ENCODE measurements at regions not wholly inside any gene's neighbourhood (a gene's known extent, or its start where the extent isn't known, plus 50 kb on each side); places are given as distances from the start of the nearest gene placed in this dataset.
"Not testable (repeated sequence)": the region's sequence is repeated elsewhere in the genome, so short reads cannot be mapped to it uniquely, and the experiment has no call there.

DNA sequence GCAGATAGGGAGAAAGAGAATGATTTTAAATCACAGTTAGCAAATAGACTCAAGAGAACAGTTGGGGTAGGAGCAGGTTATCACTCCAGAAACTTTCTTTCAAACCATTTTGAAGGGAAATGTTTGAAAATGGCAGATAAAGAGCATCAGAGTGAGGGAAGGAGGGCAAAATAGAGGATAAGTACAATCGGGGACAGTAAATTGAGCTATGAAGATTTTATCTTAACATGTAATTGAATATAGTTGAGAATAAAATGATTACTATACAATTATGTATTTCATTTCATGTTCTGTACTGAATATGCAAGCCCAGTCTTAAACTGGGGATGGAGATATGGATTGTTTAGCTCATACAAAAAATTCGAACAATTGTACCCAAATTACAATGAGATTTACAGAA is 54.0 kb downstream of the MAP10 start:
- DNase-seq, result no peak
- in situ Hi-C loops (cut with HindIII; ENCODE audit: low pct_ligation_motif_present, low pct_unique_long_range_greater_than_20kb, low sequenced_read_pairs), result no loop called here

DNA sequence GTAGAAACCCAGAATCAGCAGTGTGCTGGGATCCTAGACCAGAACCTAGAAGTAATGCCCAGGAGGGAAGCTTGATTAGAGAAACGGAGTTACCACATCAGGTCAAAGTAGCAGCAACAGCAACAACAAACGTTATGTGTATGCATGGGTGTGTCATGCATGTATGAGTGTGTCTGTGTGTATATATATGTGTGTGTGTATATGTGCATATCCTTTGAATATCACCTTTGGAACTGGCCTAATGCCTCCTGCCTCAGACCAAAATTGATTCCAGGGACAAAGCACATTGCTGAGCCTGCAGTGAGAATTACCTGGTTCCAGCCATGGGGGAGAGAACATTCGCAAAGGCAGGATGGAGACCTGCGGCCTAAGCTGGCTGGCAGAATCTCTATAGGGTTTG is 55.9 kb downstream of the MAP10 start:
- in situ Hi-C loops (cut with HindIII; ENCODE audit: low pct_ligation_motif_present, low pct_unique_long_range_greater_than_20kb, low sequenced_read_pairs), result no loop called here

DNA sequence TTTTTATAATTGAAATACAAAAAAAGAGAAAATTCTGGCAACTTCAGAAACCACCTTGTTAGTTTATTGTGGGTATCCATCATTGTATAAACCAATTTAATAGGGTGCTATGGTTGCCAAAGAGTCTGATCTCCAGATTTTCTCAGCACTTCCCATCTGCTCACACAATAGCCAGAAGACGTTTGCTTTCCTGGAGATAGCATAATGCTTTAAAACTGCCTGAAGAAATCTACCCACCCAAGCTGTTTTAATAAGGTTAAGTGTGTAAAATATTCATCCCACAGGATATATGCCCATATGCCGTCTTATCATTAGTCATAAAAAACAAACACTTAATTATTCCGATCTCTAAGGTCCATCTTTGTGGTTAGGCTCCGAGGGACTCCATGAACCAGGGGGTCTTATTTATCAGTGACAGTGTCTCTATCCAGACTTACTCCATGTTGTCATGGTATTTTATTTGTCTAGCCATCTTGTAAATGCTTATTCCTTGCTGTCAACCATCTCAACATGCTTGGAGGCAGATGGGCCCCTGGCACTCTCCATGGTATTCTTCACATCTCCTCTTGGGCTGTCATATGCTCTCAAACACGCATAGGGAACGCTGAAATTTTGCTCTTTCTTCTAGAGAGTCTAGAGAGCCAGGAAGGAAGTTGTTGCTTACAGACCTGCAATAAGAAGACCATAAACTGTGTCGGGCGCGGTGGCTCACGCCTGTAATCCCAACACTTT is 58.5 kb downstream of the MAP10 start:
- in situ Hi-C loops (cut with HindIII; ENCODE audit: low pct_ligation_motif_present, low pct_unique_long_range_greater_than_20kb, low sequenced_read_pairs), result no loop called here

More for the DNA sequence above, 55.9 kb downstream of the MAP10 start:
- no peak for DNase-seq

DNA sequence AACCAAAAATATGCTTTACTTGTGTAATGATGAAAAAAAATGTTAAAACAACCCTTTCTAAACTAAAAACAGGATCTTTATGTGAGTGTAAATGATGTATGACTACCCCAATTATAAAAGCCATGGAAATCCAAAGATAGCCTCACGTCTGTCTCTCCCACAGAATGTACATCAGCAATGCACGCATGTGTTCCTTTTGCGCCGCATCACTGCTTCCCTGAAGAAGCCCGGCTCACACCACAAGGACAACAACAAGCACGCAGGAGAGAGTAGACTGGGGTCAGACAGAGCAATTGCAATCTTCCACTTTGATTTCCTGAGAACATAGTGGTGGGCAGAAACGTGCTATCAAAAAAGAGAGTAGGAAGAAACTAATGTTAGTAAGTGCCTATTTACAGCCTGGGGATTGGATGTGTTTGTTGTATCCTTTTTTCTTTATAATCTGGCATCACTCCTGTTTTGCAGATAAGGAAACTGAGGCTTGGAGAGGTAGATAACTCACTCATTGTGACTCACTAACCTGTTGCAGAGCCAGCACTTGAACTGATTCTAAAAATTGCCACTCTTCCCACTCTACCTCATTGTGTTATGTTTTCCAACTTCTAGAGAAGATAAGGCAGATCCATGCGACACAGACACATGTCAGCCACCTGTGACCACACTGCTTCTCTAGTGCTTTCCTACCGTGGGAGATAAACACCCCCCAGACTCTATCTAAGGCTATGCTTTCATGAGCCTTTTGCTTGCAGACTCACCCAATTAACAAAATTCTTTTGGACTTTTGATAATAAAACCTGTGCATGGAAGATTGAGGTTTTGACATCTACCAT is 60.1 kb downstream of the MAP10 start:
- in situ Hi-C loops (cut with HindIII; ENCODE audit: low pct_ligation_motif_present, low pct_unique_long_range_greater_than_20kb, low sequenced_read_pairs), result no loop called here
- no peak for DNase-seq

More for the DNA sequence above, 58.5 kb downstream of the MAP10 start:
- DNase-seq, result no peak

DNA sequence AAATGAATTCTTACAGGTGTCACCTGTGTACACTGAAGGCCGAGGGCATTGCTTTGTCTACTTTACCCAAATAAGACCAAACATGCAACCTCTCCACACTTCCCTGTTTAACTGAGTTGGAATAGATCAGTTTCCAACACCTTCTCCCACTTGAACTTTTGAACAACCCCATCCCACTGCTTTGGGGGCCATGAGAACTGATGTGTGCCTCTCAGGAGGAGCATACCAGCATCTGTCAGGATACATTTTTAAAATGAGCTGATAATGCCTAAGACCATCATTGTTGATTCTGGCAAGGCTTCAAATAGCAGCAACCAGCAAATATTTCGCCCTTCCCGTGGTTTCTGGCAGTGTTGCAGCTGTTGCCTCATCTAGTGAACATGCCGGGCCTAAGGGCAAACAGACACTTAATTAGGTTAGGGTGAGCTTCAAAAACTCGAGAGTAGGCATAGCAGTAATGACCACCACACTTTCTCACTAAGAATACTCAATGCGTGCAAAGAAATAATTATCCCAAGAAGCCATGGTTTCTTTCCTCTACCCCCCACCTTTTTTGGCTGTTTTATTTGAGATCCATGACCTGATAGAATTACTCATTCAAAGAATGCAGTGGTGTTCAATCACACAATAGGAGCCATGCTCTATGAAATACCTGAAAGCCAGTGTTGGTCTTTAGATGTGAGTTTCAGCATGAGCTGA is 63.7 kb downstream of the MAP10 start:
- DNase-seq, result no peak
- in situ Hi-C loops (cut with HindIII; ENCODE audit: low pct_ligation_motif_present, low pct_unique_long_range_greater_than_20kb, low sequenced_read_pairs), result no loop called here

DNA sequence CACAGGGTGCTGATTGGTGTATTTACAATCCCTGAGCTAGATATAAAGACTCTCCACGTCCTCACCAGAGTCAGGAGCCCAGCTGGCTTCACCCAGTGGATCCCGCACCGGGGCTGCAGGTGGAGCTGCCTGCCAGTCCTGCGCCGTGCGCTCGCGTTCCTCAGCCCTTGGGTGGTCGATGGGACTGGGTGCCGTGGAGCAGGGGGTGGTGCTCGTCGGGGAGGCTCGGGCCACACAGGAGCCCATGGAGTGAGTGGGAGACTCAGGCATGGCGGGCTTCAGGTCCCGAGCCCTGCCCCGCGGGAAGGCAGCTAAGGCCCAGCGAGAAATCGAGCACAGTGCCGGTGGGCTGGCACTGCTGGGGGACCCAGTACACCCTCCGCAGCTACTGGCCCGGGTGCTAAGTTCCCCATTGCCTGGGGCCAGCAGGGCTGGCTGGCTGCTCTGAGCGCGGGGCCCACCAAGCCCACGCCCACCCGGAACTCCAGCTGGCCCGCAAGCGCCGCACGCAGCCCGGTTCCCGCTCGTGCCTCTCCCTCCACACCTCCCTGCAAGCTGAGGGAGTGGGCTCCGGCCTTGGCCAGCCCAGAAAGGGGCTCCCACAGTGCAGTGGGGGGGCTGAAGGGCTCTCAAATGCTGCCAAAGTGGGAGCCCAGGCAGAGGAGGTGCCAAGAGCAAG is 66.2 kb downstream of the MAP10 start:
- DNase-seq; in situ Hi-C loops (cut with HindIII; ENCODE audit: low pct_ligation_motif_present, low pct_unique_long_range_greater_than_20kb, low sequenced_read_pairs): not testable (repeated sequence)

DNA sequence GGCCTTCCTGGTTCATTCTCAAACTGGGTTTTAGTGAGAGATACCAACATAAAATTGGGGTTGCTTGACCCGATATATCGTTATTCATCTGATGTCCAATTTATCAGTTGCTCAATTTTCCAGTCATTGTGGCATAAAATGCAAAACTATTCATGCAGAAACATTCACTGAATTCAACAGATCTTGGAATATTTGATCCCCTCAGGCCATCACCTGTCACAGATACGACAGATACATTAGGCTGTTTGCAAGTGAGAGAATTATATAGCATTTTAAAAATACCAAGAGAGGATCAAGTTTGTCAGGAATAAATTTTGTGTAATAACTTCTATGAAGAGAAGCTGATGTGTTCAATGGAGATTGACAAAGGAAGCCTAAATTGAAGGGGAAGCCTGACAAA is 67.1 kb downstream of the MAP10 start:
- in situ Hi-C loops (cut with HindIII; ENCODE audit: low pct_ligation_motif_present, low pct_unique_long_range_greater_than_20kb, low sequenced_read_pairs), result no loop called here
- no peak for DNase-seq

DNA sequence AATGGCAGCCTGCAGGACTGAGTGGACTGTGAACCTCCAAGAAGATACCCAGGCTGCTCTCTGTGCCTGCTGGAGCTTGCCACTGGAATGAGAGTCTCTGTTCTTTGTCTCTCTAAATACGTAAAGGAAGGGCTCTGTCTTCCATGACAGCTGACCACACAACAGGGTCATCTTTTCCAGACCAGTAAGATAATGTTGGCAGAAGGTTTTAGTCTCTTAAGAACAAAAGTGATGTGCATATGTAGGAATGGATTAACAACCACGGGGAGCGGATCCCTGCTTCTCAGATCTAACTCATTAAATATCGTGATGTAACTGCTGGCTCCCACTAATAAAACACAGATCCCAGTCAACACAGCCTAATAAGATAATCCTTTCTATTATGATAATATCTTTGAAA is 67.5 kb downstream of the MAP10 start:
- DNase-seq, result no peak
- in situ Hi-C loops (cut with HindIII; ENCODE audit: low pct_ligation_motif_present, low pct_unique_long_range_greater_than_20kb, low sequenced_read_pairs), result no loop called here

DNA sequence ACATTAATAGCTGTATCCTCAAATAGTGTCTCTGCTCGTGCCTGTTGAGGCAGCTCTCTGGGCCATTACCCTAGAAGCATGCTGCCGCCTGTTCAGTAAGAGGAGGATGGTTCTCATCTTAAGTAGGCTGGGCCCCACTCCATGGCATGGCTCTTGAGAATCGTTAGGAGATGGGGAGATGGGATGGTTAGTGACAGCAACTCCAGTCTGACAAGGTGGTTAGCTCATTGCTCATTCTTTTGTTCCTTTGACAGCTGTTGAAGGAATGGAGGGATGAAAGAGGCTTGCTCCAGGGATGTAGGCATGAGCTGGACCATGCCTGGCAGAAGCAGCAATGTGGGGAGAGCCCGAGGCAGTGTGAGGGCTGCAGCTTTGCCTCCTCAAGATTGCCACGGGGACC is 68.2 kb downstream of the MAP10 start:
- no peak for DNase-seq
- in situ Hi-C loops (cut with HindIII; ENCODE audit: low pct_ligation_motif_present, low pct_unique_long_range_greater_than_20kb, low sequenced_read_pairs), result no loop called here

DNA sequence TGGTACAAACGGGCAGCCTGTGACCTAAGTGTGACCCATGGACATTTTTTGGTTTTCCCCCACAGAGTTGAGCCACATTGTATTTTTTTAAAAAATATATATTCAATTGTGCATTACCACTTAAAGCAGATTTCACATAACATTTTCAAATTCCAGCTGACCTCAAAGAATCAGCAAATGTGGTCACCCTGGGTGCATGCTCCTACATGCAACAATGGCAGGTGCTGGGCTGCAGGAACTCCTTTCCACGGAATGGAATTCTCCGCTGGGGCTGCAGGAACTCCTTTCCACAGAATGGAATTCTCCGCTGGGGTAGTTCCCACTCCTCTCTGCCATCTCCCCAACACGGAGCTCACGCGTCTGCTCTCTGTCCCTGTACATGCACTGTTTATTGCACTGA is 68.7 kb downstream of the MAP10 start:
- no peak for DNase-seq
- in situ Hi-C loops (cut with HindIII; ENCODE audit: low pct_ligation_motif_present, low pct_unique_long_range_greater_than_20kb, low sequenced_read_pairs), result no loop called here

DNA sequence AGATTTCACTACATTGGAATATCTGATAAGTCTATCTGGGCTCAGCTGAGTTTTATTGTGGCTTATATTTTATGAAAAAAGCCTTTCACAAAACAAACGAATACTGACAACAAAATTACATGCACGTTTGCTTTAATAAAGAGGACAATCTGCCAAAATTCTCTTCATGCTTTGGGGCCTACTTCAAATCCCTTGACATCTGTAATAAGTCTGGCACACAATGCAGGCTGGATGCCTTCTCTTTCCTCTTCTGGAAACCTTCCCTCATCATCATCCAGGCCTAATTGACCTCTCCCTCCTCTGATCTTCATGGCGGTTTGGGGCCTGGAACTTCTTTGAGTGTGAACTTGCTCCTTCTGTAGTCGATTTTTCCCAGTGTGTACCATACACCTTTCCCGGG is 70.3 kb downstream of the MAP10 start:
- no peak for DNase-seq
- in situ Hi-C loops (cut with HindIII; ENCODE audit: low pct_ligation_motif_present, low pct_unique_long_range_greater_than_20kb, low sequenced_read_pairs), result no loop called here

DNA sequence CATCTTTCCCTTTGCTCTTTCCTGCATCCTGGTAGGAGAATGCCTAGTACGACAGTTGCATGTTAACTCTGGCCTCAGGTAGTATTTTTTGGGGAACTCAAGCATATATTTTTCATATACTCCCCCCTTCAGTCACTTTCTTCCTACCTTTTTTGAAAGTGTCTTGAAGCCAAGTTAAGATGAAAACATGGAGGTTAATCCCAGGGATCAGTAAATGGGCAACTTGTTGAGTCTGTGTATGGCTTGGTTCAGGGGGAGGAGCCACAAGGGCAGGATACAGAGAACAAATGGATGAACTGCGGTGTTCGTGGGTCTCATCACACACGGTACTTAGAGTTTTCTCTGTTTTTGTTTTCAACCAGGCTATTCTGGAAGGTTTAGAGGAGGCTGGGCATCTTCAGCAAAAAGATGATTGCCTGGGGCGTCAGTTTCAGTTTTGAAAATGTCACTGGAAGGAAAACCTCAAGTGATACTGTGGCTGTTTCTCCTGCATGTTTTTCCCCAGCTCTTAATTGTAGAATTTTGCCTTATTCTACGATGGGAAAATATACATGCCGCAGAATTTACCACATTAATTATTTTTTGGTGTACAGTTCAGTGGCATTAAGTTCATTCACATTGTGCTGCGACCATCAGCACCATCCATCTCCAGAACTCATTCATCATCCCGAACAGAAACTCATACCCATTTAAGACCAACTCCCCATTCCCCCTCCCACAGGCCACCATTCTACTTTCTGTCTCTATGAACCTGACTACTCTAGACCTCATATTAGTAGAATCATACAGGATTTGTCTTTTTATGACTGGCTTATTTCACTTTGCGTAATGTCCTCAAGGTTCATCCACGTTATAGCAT is 71.5 kb downstream of the MAP10 start:
- in situ Hi-C loops (cut with HindIII; ENCODE audit: low pct_ligation_motif_present, low pct_unique_long_range_greater_than_20kb, low sequenced_read_pairs), result no loop called here
- DNase-seq, result no peak

DNA sequence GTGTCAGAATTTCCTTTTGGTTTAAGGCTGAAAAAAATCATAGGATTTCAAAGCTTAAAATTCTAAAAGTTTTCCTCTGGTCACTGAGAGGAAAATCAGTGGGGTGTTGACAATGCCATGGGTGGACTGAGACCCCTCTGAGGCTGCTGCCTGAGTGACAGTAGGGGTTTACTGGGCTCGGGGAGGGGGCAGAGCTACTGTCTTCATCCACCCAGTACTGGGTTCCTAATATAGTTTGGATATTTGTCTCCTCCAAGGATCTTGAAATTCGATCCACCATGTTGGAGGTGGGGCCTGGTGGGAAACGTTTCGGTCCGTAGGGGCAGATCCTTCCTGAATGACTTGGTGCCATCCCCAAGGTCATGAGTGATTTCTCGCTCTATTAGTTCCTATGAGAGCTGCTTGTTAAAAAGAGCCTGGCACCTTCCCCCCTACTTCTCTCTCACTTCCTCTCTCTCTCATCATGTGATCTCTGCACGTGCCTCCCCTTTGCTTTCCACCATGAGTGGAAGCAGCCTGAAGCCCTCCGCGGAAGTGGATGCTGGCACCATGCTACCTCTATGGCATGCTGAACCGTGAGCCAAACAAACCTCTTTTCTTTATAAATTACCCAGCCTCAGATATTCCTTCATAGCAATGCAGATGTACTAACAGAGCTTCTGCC is 72.3 kb downstream of the MAP10 start:
- in situ Hi-C loops (cut with HindIII; ENCODE audit: low pct_ligation_motif_present, low pct_unique_long_range_greater_than_20kb, low sequenced_read_pairs), result no loop called here
- DNase-seq, result no peak

DNA sequence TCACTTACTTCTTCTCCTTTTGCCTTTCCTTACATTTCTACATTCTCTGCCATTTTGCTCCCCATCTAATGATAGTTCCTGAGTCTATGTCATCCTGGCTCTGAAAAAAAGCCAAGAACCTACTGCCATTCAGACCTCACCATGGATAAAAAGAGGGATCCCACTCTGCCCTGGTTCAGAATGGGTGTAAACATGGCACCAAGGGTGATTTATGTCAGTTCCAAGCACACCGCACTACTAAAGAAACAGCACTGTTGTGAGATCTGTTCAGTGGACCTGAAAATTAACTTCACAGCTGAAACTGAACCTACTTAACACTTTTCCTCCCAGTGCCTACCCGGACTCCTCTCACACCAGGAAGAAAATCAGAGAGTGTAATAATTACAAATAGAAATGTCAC is 72.3 kb upstream of the NTPCR start:
- in situ Hi-C loops (cut with HindIII; ENCODE audit: low pct_ligation_motif_present, low pct_unique_long_range_greater_than_20kb, low sequenced_read_pairs), result no loop called here

DNA sequence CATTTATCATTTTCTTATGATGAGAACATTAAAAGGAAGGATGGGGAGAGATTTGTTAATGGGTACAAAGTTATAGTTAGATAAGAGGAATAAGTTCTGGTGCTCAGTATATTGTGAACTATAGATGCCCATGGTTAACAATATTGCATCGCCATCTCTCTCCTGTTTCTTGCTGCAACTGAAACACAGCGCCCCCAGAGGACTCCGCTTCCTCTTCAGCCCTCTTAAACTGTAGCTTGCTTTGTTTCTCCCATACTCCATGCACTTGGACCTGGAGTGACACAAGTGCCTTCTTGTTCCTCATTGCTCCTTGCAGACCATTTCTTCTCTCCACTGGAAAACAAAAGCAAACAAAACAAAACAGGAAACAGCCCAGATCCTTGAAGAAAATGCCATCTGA is 70.1 kb upstream of the NTPCR start:
- in situ Hi-C loops (cut with HindIII; ENCODE audit: low pct_ligation_motif_present, low pct_unique_long_range_greater_than_20kb, low sequenced_read_pairs), result no loop called here
- DNase-seq, result peak; percentile 26

More for the DNA sequence above, 72.3 kb upstream of the NTPCR start:
- no peak for DNase-seq

DNA sequence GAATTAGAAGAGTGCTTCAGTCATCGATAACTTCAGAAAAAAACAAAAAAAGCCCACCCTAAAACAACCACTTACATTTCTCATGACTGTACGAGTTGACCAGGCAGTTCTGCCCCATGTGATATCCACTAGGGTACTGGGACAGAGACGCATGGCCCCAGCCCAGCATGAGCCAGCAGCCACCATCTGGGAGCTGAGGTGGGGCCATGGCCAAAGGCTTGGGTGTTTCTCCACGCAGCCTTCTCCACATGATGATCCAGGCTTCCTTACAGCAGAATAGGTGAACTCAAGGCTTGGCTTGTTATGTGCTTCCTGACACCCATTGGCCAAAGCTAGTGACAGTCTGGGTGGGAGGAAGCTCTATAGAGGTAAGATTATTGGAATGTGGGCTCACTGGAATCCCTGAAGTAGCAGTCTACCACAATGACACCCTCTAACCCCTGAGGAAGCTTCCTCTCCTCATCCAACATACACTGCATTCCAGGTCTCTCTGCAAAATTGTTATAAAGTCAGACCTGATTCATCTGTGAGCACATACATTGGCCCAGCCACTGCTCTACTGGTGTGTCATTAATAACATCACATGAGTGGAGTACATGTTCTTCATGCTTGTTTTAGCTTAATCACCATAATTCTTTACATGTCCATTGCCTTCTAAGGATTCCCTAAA is 66.3 kb upstream of the NTPCR start:
- DNase-seq, result no peak
- in situ Hi-C loops (cut with HindIII; ENCODE audit: low pct_ligation_motif_present, low pct_unique_long_range_greater_than_20kb, low sequenced_read_pairs), result no loop called here

DNA sequence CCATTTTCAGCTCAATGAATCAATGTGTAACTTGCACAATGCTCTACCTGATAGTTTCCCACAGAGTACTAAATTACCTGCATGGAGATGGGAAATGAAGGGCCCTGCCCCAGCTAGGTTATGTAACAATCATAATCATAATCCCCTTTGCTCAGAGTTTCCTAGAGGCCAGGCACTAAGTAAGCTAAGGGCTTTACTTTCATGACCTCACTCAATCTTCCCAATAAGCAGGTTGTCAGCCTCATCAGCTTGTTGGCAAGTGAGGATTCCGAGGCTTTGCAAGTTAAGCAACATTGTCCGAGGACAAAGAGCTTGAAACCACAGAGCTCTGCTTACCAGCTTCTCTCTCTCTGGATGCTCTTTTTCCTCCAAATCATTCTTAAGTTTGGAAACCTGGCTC is 64.1 kb upstream of the NTPCR start:
- DNase-seq, result no peak
- in situ Hi-C loops (cut with HindIII; ENCODE audit: low pct_ligation_motif_present, low pct_unique_long_range_greater_than_20kb, low sequenced_read_pairs), result no loop called here
